Heart left ventricle (tissue), 16 donors: ENCODE measurements at regions not wholly inside any gene's neighbourhood (a gene's known extent, or its start where the extent isn't known, plus 50 kb on each side); places are given as distances from the start of the nearest gene placed in this dataset.

Experiments used
- ATAC-seq, 4 donors: fragments of 200-7000 bp; cut with Tn5 transposase; one replicate each; pipeline ENCODE4 v1.9.1; 2020 to 2022; ENCODE audit warnings: moderate library complexity in 4 of 4, mild to moderate bottlenecking in 3 of 4, moderate number of reproducible peaks in 1 of 4
- DNase-seq, 5 donors: peaks; one replicate each; pipeline ENCODE4 v3.0.0-alpha.2; 2020
- H3K27ac ChIP-seq, 12 donors: fragments of 200-600 bp; sonication (generic) in 4 of 12; one replicate each; pipeline versions ENCODE4 v1.5.0 to v1.8.0; 2016 to 2022; ENCODE audit warnings: mild to moderate bottlenecking in 2 of 12
- H3K27me3 ChIP-seq, 9 donors: fragments of 200-600 bp; sonication (generic) in 2 of 9; one replicate each; pipeline versions ENCODE4 v1.5.1 to v1.8.0; 2016 to 2022; ENCODE audit warnings: mild to moderate bottlenecking in 3 of 9
- H3K36me3 ChIP-seq, 9 donors: fragments of 200-600 bp; sonication (generic) in 2 of 9; one replicate each; pipeline versions ENCODE4 v1.5.0 to v1.8.0; 2018 to 2022; ENCODE audit warnings: mild to moderate bottlenecking in 2 of 9
- H3K4me1 ChIP-seq, 12 donors: fragments of 200-600 bp; sonication (generic) in 4 of 12; one replicate each; pipeline versions ENCODE4 v1.5.0 to v1.8.0; 2016 to 2022; ENCODE audit warnings: mild to moderate bottlenecking in 3 of 12
- H3K4me3 ChIP-seq, 12 donors: fragments of 200-600 bp; sonication (generic) in 4 of 12; one replicate each; pipeline versions ENCODE4 v1.5.0 to v1.8.0; 2017 to 2022; ENCODE audit warnings: mild to moderate bottlenecking in 9 of 12, moderate library complexity in 4 of 12
- H3K9me3 ChIP-seq, 12 donors: fragments of 200-600 bp; sonication (generic) in 4 of 12; one replicate each; pipeline versions ENCODE4 v1.5.0 to v1.8.0; 2016 to 2022; ENCODE audit warnings: mild to moderate bottlenecking in 1 of 12
- CTCF ChIP-seq, 12 donors: fragments of 200-600 bp; sonication (generic) in 4 of 12; IDR thresholded peaks; one replicate each; pipeline versions ENCODE4 v1.5.0 to v1.8.0; 2018 to 2022; ENCODE audit warnings: antibody characterized with exemption in 12 of 12, mild to moderate bottlenecking in 5 of 12
- POLR2A ChIP-seq, 2 donors: fragments of 450-650 bp; IDR thresholded peaks; one replicate each; pipeline ENCODE4 v1.6.1; 2017; ENCODE audit warnings: antibody characterized with exemption in 2 of 2, mild to moderate bottlenecking in 2 of 2, moderate library complexity in 2 of 2
- WGBS, 4 donors: extraction: QIAGEN DNeasy Blood & Tissue Kit in 2 of 4; methylation state at CpG; one replicate each; pipeline versions ENCODE4 v1.1.5 to v1.1.7; 2013 to 2018; 5-methylcytosine and 5-hydroxymethylcytosine counted together
- intact Hi-C, 10 donors: fragments of 100-400 bp; cut with DNase I; formaldehyde crosslinking; loops; one replicate each; pipeline versions ENCODE4 v1.11.1 to v1.14.2; 2022
- donor health status: ischemic (EF 13 %, LVEDD 7.1; RV severe dilation, severe dysfunction).
- donor health status: healthy with polysubstance abuse.
- donor health status: DM: no; HTN: yes; CAD: no.
- donor health status: DM: no; HTN: no; CAD: no.
- donor health status: ischemic (EF 25% LVEDD 6.9; RV normal size, moderate dysfunction).
- donor health status: ischemic (EF 25% LVEDD 5.7; RV mildly dilated, moderate dysfunction).
- donor health status: healthy.
- donor health status: DM: yes; HTN: yes; CAD: no.
- donor health status: ischemic (EF 35%, LVEDD 5.7; RV mildly dilated, moderate dysfunction).
- donor health status: nonischemic (EF 11% LVEDD 7.7; RV severe dilation, severe dysfunction).
- donor health status: DM: yes; HTN: yes; CAD: no.
- donor health status: PGD.
- donor health status: ischemic (EF 29% LVEDD 5.4; RV normal size, mild dysfunction).
- donor health status: nonischemic (EF 23%, LVEDD 6.1; RV moderate dilation, normal function).

- no peak for ATAC-seq
- 51 to 73% (median 69%) methylated on average over 1 of the region's 1 CpG for WGBS, 4 donors
Observed at GRCh38 chr11:114982141-114982540, 303.8 kb downstream of the NXPE2 start.

GRCh38 chr11:114984611-114985163 is 306.4 kb downstream of the NXPE2 start:
- DNase-seq (no peak), ATAC-seq (no peak)
- Histone ChIP-seq H3K36me3 (no peaks in the 10 kb centered on the region), H3K27me3 (no peaks in the 10 kb centered on the region), H3K4me1 (no peaks in the 10 kb centered on the region), H3K9me3 (no peaks in the 10 kb centered on the region), H3K27ac (no peak overlapping the region), H3K4me3 (no peak overlapping the region)
- TF ChIP-seq CTCF (IDR thresholded peaks at IDR 0.05) (no peak), POLR2A (IDR thresholded peaks at IDR 0.05) (no peak)
- 29 to 36% (median 33%) methylated on average over 9 of the region's 9 CpGs for WGBS, 4 donors
- intact Hi-C loops, result no loop called here

More at GRCh38 chr11:114982141-114982540, 303.8 kb downstream of the NXPE2 start:
- Histone ChIP-seq H3K4me3 (no peak overlapping the region), H3K9me3 (no peaks in the 10 kb centered on the region), H3K36me3 (no peaks in the 10 kb centered on the region), H3K27me3 (no peaks in the 10 kb centered on the region), H3K27ac (no peak overlapping the region), H3K4me1 (peaks cover 0 to 3% (median 0%) of the 10 kb centered on the region in 12 donors)
- no peak for DNase-seq
- TF ChIP-seq POLR2A (IDR thresholded peaks at IDR 0.05) (no peak), CTCF (IDR thresholded peaks at IDR 0.05) (no peak)
- intact Hi-C loops, result no loop called here

- H3K4me3 ChIP-seq, result no peak overlapping the region
- intact Hi-C loops, result no loop called here
- DNase-seq, result no peak
- no peak overlapping the region for H3K27ac ChIP-seq
- no peak for ATAC-seq
- H3K4me1 ChIP-seq, result no peaks in the 10 kb centered on the region
- no peaks in the 10 kb centered on the region for H3K9me3 ChIP-seq
- no peak for TF ChIP-seq CTCF (IDR thresholded peaks at IDR 0.05)
- no peak for TF ChIP-seq POLR2A (IDR thresholded peaks at IDR 0.05)
- H3K27me3 ChIP-seq, result no peaks in the 10 kb centered on the region
- 77 to 97% (median 90%) methylated on average over 5 to 6 of the region's 6 CpGs for WGBS, 4 donors
- no peaks in the 10 kb centered on the region for H3K36me3 ChIP-seq
Observed at GRCh38 chr11:114986365-114986764, 308.0 kb downstream of the NXPE2 start.

GRCh38 chr11:114987186-114987760 is 308.9 kb downstream of the NXPE2 start:
- Histone ChIP-seq H3K27me3 (no peaks in the 10 kb centered on the region), H3K27ac (no peak overlapping the region), H3K4me3 (no peak overlapping the region), H3K4me1 (no peaks in the 10 kb centered on the region), H3K36me3 (no peaks in the 10 kb centered on the region), H3K9me3 (no peaks in the 10 kb centered on the region)
- ATAC-seq (no peak), DNase-seq (no peak)
- WGBS, 4 donors, result 65 to 74% (median 70%) methylated on average over 9 to 10 of the region's 10 CpGs
- intact Hi-C loops, result no loop called here
- no peak for TF ChIP-seq CTCF (IDR thresholded peaks at IDR 0.05)
